LNCAP (cell line): ENCODE measurements at regions not wholly inside any gene's neighbourhood (a gene's known extent, or its start where the extent isn't known, plus 50 kb on each side); places are given as distances from the start of the nearest gene placed in this dataset.

Experiments
- CTCF ChIP-seq: fragments of 450-650 bp; IDR thresholded peaks from 2 replicates; pipeline ENCODE4 v1.5.1; 2017; ENCODE audit warnings: mild to moderate bottlenecking

GRCh38 chr7:136027160-136027559, 50.0 kb upstream of the MTPN start:
- TF ChIP-seq CTCF, result no peak
